ENCODE measurements at regions not wholly inside any gene's neighbourhood (a gene's known extent, or its start where the extent isn't known, plus 50 kb on each side); places are given as distances from the start of the nearest gene placed in this dataset.

- TF ChIP-seq CTCF (conservative IDR thresholded peaks at IDR 0.05; ENCODE audit: control insufficient read depth, insufficient read depth, low read depth, low read length): no peak
- H3K4me3 ChIP-seq (ENCODE audit: control insufficient read depth, low read depth, low read length): no peak overlapping the region
- peak; percentile 7 for DNase-seq (ENCODE audit: low read depth)
Measured at GRCh38 chr20:60584221-60584620, 626.0 kb downstream of the CDH26 start.

- no peak for TF ChIP-seq CTCF (conservative IDR thresholded peaks at IDR 0.05; ENCODE audit: control insufficient read depth, insufficient read depth, low read depth, low read length)
- DNase-seq (ENCODE audit: low read depth): no peak
- no peak overlapping the region for H3K4me3 ChIP-seq (ENCODE audit: control insufficient read depth, low read depth, low read length)
Measured at GRCh38 chr20:60585651-60586050, 627.4 kb downstream of the CDH26 start.

GRCh38 chr20:60586269-60587050 is 628.2 kb downstream of the CDH26 start:
- TF ChIP-seq CTCF (conservative IDR thresholded peaks at IDR 0.05; ENCODE audit: control insufficient read depth, insufficient read depth, low read depth, low read length): no peak
- no peak overlapping the region for H3K4me3 ChIP-seq (ENCODE audit: control insufficient read depth, low read depth, low read length)
- DNase-seq (ENCODE audit: low read depth): no peak

- no peak overlapping the region for H3K4me3 ChIP-seq (ENCODE audit: control insufficient read depth, low read depth, low read length)
- DNase-seq (ENCODE audit: low read depth): no peak
- no peak for TF ChIP-seq CTCF (conservative IDR thresholded peaks at IDR 0.05; ENCODE audit: control insufficient read depth, insufficient read depth, low read depth, low read length)
Measured at GRCh38 chr20:60587986-60588385, 629.8 kb downstream of the CDH26 start.

- DNase-seq (ENCODE audit: low read depth): peak; percentile 8
- TF ChIP-seq CTCF (conservative IDR thresholded peaks at IDR 0.05; ENCODE audit: control insufficient read depth, insufficient read depth, low read depth, low read length): no peak
- no peak overlapping the region for H3K4me3 ChIP-seq (ENCODE audit: control insufficient read depth, low read depth, low read length)
Measured at GRCh38 chr20:60589623-60590022, 631.4 kb downstream of the CDH26 start.

- no peak for DNase-seq (ENCODE audit: low read depth)
- no peak overlapping the region for H3K4me3 ChIP-seq (ENCODE audit: control insufficient read depth, low read depth, low read length)
- no peak for TF ChIP-seq CTCF (conservative IDR thresholded peaks at IDR 0.05; ENCODE audit: control insufficient read depth, insufficient read depth, low read depth, low read length)
Measured at GRCh38 chr20:60591172-60591799, 633.1 kb downstream of the CDH26 start.

All from fibroblast of mammary gland (primary cell).